Neural cell (in vitro differentiated cells): ENCODE measurements at regions not wholly inside any gene's neighbourhood (a gene's known extent, or its start where the extent isn't known, plus 50 kb on each side); places are given as distances from the start of the nearest gene placed in this dataset.

Experiments used
- CTCF ChIP-seq: fragments of 450-650 bp; IDR thresholded peaks from 2 replicates; pipeline ENCODE4 v1.5.1; 2014; ENCODE audit warnings: antibody characterized with exemption, mild to moderate bottlenecking, moderate library complexity; ENCODE audit not compliant: poor library complexity, severe bottlenecking
- POLR2AphosphoS5 ChIP-seq: IDR thresholded peaks from 2 replicates; pipeline ENCODE4 v1.6.1; 2012
- REST ChIP-seq: IDR thresholded peaks from 2 replicates; pipeline ENCODE4 v1.6.1; 2012; ENCODE audit warnings: borderline replicate concordance
- TAF1 ChIP-seq: IDR thresholded peaks from 2 replicates; pipeline ENCODE4 v1.6.1; 2012; ENCODE audit warnings: low read depth

- TF ChIP-seq CTCF (no peak), POLR2AphosphoS5 (no peak), TAF1 (no peak), REST (no peak)
Observed at GRCh38 chr13:88068316-88068715, 397.1 kb downstream of the SLITRK5 start.
